ENCODE measurements at regions not wholly inside any gene's neighbourhood (a gene's known extent, or its start where the extent isn't known, plus 50 kb on each side); places are given as distances from the start of the nearest gene placed in this dataset.

DNA sequence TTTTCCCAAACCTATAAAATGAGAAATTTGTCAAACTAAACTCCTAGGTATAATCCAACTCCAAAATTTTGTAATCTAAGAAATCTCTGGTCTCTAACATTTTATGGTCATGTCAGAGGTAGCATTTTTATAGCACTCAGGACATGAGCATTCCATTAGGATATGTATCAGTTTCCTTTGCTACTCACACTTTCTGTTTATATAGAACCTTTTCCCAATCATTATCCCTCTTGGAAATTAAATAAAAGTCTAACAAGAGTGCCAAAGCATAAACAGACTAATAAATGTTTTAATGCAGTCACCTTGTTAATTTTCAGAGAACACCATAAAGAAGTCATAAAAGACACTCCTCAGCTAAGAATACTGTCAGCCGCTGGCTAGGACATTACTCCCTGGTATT is 300.0 kb upstream of the CWC22 start:
- no peaks in the 10 kb centered on the region for H3K4me1 Mint-ChIP-seq (ENCODE audit: low read depth)
- H3K36me3 Mint-ChIP-seq (ENCODE audit: low read depth): no peaks in the 10 kb centered on the region
- no peak overlapping the region for H3K4me3 Mint-ChIP-seq (ENCODE audit: unreplicated experiment)
- no peak overlapping the region for H3K27ac Mint-ChIP-seq (ENCODE audit: unreplicated experiment)
- H3K27me3 Mint-ChIP-seq (ENCODE audit: low read depth): no peaks in the 10 kb centered on the region
- peaks cover 3% of the 10 kb centered on the region for H3K9me3 Mint-ChIP-seq (ENCODE audit: low read depth)
- DNase-seq (ENCODE audit: low spot score): no peak
- TF ChIP-seq, protein P1, sequence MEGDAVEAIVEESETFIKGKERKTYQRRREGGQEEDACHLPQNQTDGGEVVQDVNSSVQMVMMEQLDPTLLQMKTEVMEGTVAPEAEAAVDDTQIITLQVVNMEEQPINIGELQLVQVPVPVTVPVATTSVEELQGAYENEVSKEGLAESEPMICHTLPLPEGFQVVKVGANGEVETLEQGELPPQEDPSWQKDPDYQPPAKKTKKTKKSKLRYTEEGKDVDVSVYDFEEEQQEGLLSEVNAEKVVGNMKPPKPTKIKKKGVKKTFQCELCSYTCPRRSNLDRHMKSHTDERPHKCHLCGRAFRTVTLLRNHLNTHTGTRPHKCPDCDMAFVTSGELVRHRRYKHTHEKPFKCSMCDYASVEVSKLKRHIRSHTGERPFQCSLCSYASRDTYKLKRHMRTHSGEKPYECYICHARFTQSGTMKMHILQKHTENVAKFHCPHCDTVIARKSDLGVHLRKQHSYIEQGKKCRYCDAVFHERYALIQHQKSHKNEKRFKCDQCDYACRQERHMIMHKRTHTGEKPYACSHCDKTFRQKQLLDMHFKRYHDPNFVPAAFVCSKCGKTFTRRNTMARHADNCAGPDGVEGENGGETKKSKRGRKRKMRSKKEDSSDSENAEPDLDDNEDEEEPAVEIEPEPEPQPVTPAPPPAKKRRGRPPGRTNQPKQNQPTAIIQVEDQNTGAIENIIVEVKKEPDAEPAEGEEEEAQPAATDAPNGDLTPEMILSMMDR (IDR thresholded peaks at IDR 0.05): no peak

DNA sequence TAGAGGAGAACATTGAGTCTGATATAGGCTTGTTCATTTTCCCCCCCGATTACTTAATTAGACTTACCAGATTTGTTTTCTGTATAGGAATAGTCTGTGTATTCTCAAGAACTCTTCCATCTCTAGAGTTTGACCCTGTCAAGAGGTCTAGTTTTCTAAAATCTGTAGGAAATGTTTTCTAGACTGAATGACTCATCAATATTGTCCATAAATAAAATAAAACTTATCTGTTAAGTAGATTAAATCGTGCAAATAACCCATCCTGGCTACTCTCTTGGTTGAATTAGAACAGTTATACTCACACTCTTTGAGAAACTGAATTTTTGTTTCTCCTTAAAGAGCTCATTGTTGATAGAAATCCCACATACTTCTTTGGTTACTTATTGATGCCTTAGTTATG is 299.2 kb upstream of the CWC22 start:
- Mint-ChIP-seq H3K27me3 (ENCODE audit: low read depth) (no peaks in the 10 kb centered on the region), H3K36me3 (ENCODE audit: low read depth) (no peaks in the 10 kb centered on the region), H3K4me3 (ENCODE audit: unreplicated experiment) (no peak overlapping the region), H3K9me3 (ENCODE audit: low read depth) (peaks cover 6% of the 10 kb centered on the region), H3K27ac (ENCODE audit: unreplicated experiment) (no peak overlapping the region), H3K4me1 (ENCODE audit: low read depth) (no peaks in the 10 kb centered on the region)
- no peak for DNase-seq (ENCODE audit: low spot score)
- TF ChIP-seq, protein P1 (IDR thresholded peaks at IDR 0.05): no peak

DNA sequence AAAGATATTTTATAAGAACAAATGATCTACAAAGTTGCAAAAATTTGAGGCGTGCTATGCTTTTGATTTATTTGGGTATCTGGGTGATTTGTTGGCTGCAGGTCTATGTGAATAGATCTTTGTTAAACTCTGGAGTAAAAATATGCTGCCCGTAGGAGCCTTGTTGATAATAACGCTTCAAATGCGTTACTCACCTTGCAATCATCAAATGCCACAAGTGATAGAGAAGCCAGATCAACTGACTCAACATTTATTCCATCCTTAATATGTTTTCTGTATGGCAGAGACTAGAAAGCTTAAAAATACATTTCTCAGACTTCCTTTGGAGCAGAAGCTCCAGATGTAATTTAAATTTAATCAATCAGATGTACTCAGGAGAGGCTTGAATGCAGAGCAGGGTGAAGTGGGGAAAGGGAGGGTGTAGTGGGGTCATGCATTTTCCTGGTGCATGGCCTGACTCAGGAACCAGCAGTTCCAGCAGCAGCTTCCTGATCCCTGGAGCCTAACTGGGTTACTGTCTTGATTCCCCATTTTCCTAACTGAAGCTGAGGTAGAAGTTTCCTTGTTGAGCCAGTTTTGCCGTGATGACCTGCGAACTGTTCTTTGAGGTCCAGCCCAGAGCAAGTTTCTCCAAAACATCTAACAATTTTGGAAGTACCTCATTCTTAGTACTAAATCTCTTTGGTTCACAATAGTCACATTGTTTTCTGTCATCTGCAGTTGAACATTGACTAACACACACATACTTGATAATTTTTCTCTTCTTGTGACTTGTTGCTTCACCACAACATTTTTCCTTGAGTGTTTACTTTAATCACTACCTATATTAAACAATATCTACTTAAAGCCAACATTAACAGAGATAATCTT is 284.7 kb upstream of the CWC22 start:
- no peak for DNase-seq (ENCODE audit: low spot score)
- no peak overlapping the region for H3K27ac Mint-ChIP-seq (ENCODE audit: unreplicated experiment)
- H3K4me1 Mint-ChIP-seq (ENCODE audit: low read depth): peaks cover 3% of the 10 kb centered on the region
- no peaks in the 10 kb centered on the region for H3K9me3 Mint-ChIP-seq (ENCODE audit: low read depth)
- no peaks in the 10 kb centered on the region for H3K27me3 Mint-ChIP-seq (ENCODE audit: low read depth)
- TF ChIP-seq, protein P1 (IDR thresholded peaks at IDR 0.05): no peak
- no peak overlapping the region for H3K4me3 Mint-ChIP-seq (ENCODE audit: unreplicated experiment)
- H3K36me3 Mint-ChIP-seq (ENCODE audit: low read depth): no peaks in the 10 kb centered on the region

DNA sequence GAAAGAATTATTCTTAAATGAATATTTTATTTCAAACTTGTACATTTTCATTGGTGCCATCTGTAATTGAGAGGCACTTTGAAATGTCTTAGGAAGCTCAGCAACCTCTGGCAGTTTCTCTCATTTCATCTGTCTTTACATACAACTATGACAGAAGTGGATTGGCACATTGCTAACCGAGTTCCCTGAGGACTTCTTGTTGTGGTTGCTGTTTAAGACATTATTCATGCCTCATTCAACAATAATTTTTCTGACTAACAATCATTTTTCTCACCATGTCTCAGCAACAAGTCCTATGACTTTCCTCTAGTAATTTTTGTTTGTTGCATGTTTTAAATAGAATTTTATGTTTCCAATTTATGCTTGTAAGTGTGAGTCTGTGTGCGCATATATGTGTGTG is 284.0 kb upstream of the CWC22 start:
- Mint-ChIP-seq H3K36me3 (ENCODE audit: low read depth) (no peaks in the 10 kb centered on the region), H3K27ac (ENCODE audit: unreplicated experiment) (no peak overlapping the region), H3K4me3 (ENCODE audit: unreplicated experiment) (no peak overlapping the region), H3K4me1 (ENCODE audit: low read depth) (peaks cover 3% of the 10 kb centered on the region), H3K27me3 (ENCODE audit: low read depth) (no peaks in the 10 kb centered on the region), H3K9me3 (ENCODE audit: low read depth) (no peaks in the 10 kb centered on the region)
- no peak for DNase-seq (ENCODE audit: low spot score)
- TF ChIP-seq, protein P1 (IDR thresholded peaks at IDR 0.05): no peak

DNA sequence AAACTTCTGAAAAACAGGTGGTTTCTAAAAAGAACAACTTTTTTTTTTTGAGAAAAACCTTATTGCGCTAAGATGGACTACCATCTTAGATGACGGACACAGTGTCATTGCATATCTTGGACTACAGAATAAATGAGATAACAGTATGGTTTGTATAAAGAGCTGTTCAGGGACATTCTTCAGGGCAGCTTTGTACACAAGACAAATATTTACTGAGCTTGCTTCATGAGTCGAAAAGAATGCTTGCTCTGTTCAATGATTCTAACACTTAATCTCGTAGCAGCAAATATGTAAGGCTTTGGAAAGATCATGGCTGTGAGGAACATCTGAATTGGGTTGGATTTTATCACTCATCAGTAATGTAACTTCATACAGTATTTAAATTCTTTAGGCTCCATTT is 282.5 kb upstream of the CWC22 start:
- peaks cover 3% of the 10 kb centered on the region for H3K4me1 Mint-ChIP-seq (ENCODE audit: low read depth)
- no peak overlapping the region for H3K4me3 Mint-ChIP-seq (ENCODE audit: unreplicated experiment)
- TF ChIP-seq, protein P1 (IDR thresholded peaks at IDR 0.05): no peak
- no peak overlapping the region for H3K27ac Mint-ChIP-seq (ENCODE audit: unreplicated experiment)
- H3K36me3 Mint-ChIP-seq (ENCODE audit: low read depth): no peaks in the 10 kb centered on the region
- H3K27me3 Mint-ChIP-seq (ENCODE audit: low read depth): no peaks in the 10 kb centered on the region
- no peak for DNase-seq (ENCODE audit: low spot score)
- no peaks in the 10 kb centered on the region for H3K9me3 Mint-ChIP-seq (ENCODE audit: low read depth)
